ENCODE measurements at regions not wholly inside any gene's neighbourhood (a gene's known extent, or its start where the extent isn't known, plus 50 kb on each side); places are given as distances from the start of the nearest gene placed in this dataset.
"Not testable (repeated sequence)": the region's sequence is repeated elsewhere in the genome, so short reads cannot be mapped to it uniquely, and the experiment has no call there.

GRCh38 chrX:40788698-40789097 is 53.4 kb upstream of the MED14 start:
- DNase-seq, ATAC-seq: not testable (repeated sequence)

GRCh38 chrX:40792433-40792832 is 57.1 kb upstream of the MED14 start:
- DNase-seq (no peak), ATAC-seq (no peak)

- not testable (repeated sequence) for DNase-seq, ATAC-seq
These were observed 59.4 kb upstream of the MED14 start for GRCh38 chrX:40794829-40795130.

DNA sequence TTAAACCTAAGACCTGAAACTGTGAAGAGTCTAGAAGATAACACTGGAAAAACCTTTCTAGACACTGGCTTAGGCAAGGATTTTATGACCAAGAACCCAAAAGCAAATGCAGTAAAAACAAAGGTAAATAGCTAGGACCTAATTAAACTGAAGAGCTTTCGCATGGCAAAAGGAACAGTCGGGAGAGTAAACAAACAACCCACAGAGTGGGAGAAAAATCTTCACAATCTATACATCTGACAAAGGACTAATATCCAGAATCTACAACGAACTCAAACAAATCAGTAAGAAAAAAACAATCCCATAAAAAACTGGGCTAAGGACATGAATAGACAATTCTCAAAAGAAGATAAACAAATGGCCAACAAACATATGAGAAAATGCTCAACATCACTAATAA is 64.4 kb upstream of the MED14 start:
- not testable (repeated sequence) for DNase-seq, ATAC-seq

DNA sequence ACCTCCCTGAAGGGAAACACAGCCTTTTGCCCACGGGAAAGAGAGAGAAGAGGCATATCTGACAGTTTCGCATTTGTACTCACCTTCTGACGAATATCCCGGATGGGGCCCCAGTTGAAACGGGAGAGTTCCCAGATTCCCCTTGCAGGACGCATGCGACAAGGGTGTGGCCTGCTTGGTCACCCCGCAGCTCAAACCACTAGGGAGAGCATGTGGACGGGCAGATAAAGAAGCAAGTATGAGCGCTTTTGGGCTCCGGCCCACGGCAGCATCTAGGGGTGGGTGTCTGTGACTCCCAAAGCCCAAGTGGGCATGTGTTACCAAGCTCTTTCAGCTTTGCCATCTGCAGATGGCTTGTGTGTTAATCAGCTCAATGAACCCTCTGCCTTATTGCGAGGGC is 70.1 kb upstream of the MED14 start:
- ATAC-seq (no peak), DNase-seq (no peak)

- ATAC-seq (no peak), DNase-seq (no peak)
These were observed 71.3 kb upstream of the MED14 start for GRCh38 chrX:40806513-40807220.

DNA sequence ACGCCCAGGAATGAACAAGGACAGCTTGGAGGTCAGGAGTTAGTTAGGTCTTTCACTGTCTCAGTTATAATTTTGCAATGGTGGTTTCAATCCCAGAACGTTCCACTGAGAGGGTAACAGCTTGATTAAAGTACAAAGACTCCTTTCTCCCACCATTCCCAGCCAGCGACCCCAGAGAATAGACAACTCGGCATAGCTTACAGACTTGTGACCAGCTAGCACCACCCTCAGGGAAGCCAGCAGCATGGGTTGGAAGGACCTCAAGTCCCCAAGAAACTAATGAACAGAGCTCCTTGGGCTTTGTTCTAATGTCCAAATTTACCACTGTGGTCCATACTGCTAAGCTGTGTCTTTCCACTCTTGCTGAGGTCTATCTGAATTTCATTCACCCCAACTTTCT is 72.0 kb upstream of the MED14 start:
- no peak for ATAC-seq
- DNase-seq = no peak

GRCh38 chrX:40808203-40808602 is 72.9 kb upstream of the MED14 start:
- DNase-seq (no peak), ATAC-seq (no peak)

DNA sequence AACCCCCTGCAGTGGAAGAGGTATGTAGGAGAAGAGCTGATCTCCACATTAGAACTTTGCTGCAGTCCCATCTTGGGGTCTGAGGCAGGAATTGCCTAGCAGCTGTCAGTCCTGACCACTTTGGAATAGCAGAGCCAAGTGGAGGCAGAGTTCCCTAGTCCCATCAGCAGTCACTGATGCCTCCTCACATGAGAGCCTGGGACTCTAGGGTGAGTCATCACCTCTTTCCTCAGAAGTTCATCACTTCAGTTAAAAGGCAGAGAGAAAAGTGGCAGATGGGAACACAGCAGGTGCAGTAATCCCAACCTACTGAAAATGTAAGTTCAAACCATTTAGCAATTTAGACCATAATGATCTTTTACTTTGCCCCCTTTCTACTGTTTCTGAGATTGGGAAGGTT is 73.9 kb upstream of the MED14 start:
- DNase-seq = no peak

GRCh38 chrX:40815045-40815444 is 79.7 kb upstream of the MED14 start:
- not testable (repeated sequence) for DNase-seq, ATAC-seq

More for the DNA sequence above, 73.9 kb upstream of the MED14 start:
- no peak for ATAC-seq

- ATAC-seq (no peak), DNase-seq (no peak)
These were observed 81.6 kb upstream of the MED14 start for GRCh38 chrX:40816906-40817305.

GRCh38 chrX:40818236-40818635 is 82.9 kb upstream of the MED14 start:
- DNase-seq = no peak
- no peak for ATAC-seq

DNA sequence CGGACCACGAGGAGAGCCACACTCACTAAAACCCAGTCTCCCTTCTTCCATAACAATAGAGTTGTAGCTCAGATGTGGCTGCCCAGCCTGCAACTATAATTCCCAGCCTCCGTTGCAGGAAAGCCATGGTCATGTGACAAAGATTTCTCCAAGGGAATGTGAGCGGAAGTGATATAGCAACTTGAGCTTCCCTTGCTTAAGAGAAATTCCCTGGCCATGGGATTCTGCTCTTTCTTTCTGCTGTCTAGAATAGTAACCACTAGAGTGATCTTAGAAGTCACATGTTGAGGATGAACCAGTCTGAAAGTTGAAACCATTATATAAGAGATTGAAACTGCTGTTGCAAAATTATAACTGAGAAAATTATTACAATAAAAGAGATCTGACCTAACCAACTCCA is 86.4 kb upstream of the MED14 start:
- ATAC-seq (no peak), DNase-seq (no peak)

DNA sequence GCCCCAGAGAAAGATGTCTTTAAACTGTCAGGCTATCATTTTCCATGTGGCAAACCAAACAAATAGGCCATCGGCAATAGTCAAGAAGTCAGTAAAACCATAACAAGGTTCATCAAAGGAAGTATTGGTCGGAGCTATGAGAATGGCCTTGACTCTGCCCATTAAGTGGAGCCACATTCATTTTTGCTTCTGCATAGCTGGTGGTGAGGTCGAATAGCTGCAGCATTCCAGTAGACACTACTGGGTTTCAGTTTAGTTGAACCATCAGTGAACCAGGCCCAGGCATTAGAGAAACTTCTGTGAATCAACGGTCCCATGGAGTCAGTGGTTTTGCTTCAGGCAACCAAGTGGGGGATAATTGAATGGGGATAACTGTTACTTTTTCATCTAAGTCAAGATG is 92.0 kb upstream of the MED14 start:
- ATAC-seq = no peak
- no peak for DNase-seq

GRCh38 chrX:40831750-40832149 is 96.4 kb upstream of the MED14 start:
- ATAC-seq = no peak
- no peak for DNase-seq

- DNase-seq (no peak), ATAC-seq (no peak)
These were observed 97.4 kb upstream of the MED14 start for GRCh38 chrX:40832723-40833122.

DNA sequence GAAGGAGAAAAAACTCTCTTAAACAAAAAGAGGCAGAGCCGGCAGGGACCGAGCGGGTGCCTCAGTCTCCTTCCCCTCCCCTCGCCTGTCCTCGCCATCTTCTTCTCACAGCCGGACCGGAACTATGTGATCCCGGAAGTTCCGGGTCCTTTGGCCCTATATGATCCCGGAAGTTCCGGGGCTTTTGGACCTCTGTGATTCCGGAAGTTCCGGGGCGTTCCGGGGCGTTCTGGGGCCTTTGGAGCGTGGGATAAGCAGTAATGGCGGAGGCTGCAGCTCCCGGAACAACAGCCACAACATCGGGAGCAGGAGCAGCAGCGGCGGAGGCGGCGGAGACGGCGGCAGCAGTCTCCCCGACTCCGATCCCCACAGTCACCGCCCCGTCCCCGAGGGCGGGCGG is 98.9 kb upstream of the MED14 start:
- no peak for ATAC-seq

DNA sequence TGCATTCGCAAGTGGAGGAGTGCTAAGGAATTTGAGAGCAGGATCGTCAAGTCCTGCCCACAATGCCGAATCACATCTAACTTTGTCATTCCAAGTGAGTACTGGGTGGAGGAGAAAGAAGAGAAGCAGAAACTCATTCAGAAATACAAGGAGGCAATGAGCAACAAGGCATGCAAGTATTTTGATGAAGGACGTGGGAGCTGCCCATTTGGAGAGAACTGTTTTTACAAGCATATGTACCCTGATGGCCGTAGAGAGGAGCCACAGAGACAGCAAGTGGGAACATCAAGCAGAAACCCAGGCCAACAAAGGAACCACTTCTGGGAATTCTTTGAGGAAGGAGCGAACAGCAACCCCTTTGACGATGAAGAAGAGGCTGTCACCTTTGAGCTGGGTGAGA is 100.2 kb upstream of the MED14 start:
- DNase-seq (no peak), ATAC-seq (no peak)

More for the DNA sequence above, 98.9 kb upstream of the MED14 start:
- no peak for DNase-seq

DNA sequence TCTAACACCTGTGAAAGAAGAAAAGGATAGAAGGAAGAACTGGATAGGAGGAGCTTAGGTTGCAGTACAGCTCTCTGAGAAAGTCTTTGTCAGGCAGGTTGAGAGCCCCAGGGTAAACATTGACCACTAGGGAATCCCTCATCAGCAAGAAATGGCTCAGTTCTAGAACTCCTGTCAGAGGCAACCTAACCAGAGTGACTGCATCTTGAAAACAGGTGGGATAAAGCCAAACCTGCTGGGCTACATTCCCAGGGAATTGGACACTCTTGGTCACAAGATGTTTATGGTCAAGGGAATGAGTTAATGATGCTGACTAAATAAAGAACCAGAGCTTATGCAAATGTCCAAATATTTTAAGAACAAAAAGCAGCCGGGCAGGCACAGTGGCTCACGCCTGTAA is 108.3 kb upstream of the MED14 start:
- ATAC-seq = no peak

DNA sequence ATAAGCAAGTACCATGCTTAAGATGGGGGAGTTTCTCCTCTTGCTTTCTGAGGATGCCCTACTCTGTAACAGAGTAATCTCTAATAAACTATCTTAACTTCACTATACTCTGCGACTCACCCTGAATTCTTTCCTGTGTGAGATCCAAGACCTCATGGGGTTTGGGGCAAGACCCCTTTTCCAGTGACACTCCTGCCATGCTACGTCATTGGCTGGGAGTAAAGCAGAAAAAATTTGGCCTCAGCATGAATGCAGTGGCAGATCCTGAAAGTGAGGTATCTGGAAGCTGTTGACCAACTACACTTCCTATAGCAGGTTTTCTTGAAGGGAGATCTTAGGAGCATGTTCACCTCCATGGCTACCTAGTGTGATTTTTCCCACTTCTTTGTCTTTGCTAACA is 109.1 kb upstream of the MED14 start:
- ATAC-seq (no peak), DNase-seq (no peak)

More for the DNA sequence above, 108.3 kb upstream of the MED14 start:
- DNase-seq = no peak

- ATAC-seq = no peak
- DNase-seq = no peak
These were observed 110.1 kb upstream of the MED14 start for GRCh38 chrX:40845331-40845911.

DNA sequence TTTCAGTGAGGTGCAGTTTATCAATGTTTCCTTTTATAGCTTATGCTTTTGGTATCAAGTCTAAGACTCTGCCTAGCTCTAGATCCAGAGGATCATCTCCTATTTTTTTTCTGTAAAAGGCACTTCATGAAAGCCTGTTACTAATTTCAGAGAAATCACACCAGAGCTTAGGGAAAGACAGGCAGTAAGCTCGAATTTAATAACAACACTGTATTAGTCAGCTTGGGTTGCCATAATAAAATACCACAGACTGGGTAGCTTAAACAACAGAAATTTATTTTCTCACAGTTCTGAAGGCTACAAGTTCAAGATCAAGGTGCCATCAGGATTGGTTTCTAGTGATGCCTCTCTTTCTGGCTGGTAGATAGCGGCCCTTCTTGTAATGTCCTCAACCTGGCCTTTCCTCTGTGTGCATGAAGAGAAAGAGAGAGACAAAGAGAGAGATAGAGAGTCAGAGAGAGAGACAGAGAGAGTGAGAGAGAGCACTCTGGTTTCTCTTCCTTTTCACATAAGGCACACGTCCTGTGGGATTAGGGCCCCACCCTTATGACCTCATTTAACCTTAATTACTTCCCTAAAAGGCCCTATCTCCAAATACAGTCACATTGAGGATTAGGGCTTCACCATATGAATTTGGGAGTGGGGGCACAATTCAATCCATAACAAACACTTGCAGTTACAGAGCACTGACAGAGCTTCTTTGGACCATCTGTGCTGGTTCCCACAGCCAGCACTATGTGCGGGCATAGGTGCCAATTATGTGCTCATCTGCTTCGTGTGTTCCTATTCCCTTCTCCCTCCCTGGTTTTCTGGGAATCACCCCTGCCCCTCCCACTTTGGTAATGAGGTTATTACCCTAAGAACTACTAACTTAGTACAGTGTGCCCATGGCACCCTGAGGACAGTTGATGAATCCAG is 114.8 kb upstream of the MED14 start:
- DNase-seq (no peak), ATAC-seq (no peak)

- ATAC-seq = no peak
- DNase-seq = no peak
These were observed 117.2 kb upstream of the MED14 start for GRCh38 chrX:40852586-40852985.
